EL (cell line): ENCODE measurements at regions not wholly inside any gene's neighbourhood (a gene's known extent, or its start where the extent isn't known, plus 50 kb on each side); places are given as distances from the start of the nearest gene placed in this dataset.
A peak's percentile ranks its signal among the peaks of the same experiment; 100 is the strongest.

Experiments used
- DNase-seq: peaks from one replicate; pipeline ENCODE4 v3.0.0-alpha.2; 2016

DNA sequence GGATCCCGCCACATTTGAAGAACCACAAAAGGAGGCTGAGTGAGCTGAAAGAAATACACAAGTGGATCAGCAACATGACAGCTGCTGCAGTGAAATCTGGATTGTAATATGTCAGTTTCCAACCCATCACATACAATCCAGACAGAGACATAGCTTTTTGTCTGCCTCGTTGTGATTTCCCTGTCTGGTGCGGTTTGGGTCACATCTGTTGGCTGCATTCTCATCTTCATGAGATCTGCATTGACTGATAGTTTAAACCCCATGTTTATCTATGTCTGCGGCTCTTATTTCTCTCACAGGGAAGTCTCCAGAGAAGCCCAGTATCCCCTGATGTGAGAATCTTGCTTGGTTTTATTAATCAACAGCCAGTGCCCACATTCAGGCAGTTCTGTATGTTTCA, 403.1 kb upstream of the ZNF608 start:
- DNase-seq = no peak

DNA sequence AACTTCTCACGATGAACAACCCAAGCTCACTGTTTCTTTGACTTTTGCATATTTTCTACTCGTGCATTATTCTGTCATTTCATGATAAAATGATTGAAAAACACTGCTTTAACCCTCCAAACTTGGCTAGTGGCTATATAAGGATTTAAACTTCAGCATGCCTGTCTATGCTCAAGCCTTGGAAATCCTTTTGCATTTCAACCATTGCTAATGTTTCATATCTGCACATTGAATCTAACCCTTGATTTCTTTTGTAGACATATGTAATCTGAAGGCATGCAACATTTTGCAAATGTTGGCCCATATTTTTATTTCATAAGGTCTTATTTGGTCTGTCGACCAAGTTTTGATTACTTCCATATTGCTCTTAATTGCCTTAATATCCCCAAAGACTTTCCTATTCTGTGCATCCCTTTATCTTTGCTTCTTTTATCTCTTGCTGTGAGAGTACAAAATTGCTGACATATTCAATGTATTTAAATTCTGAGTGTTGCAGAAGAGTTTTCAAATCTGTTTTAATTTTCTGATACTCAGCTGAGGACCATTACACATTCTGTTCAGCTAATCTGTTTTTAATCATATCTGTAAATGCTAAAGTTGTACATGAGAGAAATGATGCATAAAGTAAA, 403.7 kb upstream of the ZNF608 start:
- DNase-seq = no peak

DNA sequence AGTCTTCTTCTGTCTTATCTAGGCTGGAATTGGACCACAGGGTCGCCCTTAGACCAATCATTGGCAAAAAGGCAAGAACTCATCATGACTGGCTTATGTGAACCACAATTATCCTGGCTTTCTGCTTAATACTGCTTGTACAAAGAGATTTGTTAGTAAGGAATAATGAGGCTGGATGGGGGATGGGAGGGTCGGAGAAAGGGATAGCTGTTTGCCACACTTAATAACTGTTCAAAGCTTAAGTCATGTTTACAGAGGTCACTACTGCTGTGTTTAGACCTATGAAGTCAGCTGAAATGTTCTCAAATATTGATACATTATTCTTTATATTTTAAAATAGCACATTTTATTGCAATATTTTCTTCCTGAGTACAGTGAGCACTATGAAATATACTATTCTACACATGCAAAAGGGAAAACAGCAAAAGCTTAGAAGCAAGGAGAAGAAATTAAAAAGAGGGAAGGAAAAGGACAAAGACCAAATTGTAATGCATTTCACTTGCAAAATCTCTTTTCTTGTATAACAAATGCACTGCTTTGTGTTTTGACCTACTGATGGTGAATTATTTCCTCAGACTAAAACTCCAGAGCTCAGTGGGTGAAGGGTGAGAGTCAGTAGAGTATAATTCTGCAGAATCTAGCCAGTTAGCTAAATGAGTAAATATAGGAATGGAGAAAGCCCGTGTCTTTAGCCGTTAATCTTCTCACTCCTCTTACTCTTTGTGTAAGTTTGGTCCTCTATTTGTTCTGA, 404.9 kb upstream of the ZNF608 start:
- no peak for DNase-seq

DNA sequence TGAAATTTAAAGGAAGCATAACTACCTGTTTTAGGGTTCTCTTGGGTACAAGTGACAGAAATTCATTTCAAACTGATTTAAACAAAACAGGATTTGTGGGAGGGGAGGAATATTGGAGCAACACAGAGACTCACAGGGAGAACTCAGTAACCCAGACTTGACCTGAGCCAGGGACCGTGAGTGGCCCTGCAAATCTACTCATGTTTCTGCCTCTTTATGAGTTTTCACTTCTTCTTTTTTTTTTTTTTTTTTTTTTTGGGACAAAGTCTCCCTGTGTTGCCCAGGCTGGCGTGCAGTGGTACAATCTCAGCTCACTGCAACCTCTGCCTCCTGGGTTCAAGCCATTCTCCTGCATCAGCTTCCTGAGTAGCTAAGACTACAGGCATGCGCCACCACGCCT, 405.6 kb upstream of the ZNF608 start:
- DNase-seq = no peak

DNA sequence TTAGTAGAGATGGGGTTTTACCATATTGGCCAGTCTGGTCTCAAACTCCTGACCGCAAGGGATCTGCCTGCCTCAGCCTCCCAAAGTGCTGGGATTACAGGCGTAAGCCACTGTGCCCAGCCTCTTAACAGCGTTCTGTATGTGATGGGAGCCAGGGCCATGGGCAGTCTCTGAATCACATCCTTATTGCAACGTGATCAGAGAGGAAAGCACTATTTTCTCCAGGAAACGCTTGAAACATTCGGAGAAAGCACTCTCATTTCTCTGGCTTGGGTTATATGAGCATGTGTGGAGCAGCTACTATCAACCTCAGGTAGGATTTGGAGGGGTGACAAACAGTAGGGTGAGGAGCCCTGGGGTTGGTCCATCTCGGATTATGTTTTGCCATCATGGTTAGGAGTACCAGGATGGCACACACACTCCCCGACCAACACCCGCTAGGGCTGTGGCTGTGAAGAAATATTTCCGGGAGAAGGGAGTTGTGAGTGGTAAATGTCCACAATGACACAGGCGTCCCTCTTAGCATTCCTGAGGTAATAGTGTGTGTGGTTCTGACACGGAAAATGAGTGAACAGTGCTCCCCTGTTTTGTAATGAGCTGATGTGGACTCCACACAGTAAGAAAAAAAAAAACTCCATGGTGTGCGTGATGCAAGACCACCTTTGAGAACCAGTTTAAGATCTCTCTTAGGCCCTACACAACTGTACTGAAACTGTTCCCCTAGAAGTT, 406.2 kb upstream of the ZNF608 start:
- no peak for DNase-seq

DNA sequence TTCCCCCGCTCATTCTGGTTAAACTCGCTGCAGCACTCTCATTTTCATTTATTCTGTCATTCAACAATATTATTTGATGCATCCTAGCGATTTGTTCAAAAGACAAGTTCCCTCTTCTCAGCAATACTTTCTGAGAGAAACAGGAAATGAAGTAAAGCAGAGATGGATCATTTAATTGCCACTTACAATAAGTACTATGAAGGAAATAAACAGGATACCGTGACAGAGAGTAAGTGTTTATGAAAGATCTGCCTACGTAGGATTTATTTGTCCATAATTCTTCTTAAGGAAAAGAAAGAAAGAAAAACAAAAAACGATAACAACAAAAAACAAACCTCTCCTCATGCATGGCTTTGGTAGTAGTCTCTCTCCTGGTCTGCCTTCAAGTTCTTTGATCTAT, 406.8 kb upstream of the ZNF608 start:
- DNase-seq = no peak

DNA sequence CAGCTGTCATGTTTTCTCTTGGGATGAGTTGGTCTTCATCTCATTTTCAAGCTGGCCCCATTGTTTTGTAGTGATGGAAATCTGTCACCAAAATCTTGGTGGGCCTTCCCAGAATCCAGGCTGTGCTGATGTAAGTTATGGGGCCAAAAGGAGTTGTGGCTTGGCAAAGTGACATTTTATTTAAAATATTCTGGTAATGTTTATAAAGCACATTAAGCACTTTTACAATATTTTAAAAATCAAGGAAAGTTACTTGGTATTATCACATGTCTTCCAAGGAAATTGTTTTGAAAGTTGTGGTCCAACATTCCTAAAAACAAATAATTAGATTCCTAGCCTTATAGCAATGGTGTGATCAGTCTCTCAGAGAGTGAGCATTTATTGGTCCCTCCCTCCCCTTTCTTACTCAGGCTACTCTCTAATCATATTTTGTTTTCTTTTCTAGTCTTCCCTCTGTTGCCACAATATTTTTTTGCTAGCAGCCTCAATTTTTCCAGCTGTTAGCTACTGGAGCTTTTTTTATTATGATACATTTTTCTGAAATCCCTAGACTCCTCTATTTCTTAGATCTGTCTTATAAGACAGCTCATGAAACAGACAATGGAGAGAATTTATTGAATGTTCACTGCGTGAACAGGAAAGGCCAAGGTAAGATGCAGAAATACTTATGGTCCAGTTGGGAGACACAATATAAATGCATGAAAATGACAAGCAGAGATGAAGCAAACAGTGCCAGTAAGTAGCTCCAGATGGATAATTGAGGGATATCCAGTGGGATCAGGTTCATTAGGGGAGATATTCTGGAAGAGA, 408.1 kb upstream of the ZNF608 start:
- DNase-seq = peak; percentile 18

DNA sequence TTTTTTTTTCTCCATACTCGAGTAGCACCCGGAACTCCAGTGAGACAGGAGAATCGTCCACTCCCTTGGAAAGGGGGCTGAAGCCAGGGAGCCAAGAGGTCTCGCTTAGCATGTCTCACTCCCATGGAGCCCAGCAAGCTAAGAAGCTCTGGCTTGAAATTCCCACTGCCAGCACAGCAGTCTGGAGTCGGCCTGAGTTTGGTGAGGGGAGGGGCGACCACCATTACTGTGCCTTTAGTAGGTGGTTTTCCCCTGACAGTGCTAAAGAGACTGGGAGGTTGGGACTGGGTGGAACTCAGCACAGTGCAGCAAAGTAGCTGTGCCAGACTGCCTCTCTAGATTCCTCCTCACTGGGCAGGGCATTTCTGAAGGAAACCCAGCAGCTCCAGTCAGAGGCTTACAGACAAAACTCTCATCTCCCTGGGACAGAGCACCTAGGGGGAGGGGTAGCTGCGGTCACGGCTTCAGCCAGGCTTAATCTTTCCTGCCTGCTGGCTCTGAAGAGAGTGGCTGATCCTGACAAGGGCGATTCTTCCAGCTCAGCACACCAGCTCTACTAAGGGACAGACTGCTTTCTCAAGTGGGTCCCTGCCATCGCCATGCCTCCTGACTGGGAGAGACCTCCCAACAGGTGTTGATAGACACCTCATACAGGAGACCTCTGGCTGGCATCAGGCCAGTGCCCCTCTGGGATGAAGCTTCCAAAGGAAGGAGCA, 414.5 kb upstream of the ZNF608 start:
- DNase-seq = peak; percentile 10

DNA sequence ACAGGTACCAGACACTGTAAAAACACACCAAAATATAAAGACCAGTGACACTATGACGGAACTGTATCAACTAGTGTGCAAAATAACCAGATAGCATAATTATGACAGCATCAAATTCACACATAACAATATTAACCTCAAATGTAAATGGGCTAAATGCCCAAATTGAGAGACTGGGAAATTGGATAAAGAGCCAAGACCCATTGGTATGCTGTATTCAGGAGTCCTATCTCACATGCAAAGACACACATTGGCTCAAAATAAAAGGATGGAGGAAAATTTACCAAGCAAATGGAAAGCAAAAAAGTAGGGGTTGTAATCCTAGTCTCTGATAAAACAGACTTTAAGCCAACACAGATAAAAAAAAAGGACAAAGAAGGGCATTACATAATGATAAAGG, 416.3 kb upstream of the ZNF608 start:
- no peak for DNase-seq

DNA sequence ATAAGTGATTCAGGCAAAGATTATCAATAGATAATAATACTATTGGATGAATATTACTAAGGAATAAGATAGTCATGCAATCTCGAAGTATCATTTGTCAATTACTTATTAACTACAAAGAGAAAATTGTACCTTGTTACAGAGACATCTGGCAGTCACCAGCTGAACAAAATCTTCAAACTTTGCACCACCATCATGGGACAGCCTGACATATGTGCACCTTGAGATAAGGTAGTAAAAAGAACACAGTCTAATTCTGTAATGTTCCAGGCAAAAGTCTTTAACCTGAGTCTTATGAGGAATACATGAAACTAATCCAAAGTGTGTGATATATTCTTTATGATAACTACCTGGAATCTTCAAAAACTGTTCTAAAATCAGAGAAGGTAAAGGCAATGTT, 423.0 kb upstream of the ZNF608 start:
- DNase-seq = no peak

DNA sequence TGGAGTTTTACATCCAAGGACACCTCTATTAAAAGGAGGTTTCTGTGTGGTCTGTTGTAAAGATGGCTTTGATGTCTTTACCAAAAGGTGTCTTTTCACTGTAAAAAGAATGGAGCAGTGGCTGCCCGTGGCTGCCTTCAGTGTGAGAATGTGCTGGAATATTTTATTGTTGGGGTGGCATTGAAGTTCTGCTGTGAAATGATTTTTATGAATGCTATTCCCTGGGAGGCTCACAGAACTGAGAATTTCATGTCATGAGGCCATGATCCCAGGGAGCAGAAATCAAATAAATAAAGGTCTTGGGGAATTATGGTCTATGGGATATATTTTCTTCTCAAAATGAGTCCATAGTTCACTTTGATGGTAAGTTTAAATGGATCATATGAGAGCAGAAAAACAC, 425.2 kb upstream of the ZNF608 start:
- no peak for DNase-seq

DNA sequence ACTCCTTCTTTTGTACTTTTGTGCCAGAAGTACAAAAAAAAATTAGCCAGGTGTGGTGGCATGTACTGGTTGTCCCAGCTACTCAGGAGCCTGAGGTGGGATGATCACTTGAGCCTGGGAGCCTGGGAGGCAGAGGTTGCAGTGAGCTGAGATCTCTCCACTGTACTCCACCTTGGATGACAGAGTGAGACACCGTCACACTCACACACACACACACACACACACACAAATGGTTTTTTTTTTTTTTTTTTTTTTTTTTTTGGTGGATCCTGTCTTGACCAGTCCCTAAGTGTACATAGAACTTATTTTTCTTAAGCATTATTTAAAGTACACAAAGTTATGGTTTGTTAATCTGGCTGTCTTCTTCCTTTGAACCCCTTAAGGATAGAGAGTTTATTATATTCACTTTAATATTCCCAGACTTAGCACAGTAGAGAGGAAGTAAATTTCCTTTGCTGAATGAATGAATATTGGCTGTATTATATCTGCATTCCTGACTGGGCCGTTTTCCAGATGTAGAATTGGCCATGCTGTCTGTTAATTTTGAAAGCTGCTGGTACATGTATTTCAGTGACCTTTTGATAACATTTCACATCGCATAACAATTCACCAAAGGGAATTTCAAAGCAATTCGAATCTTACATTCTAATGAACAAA, 429.0 kb upstream of the ZNF608 start:
- no peak for DNase-seq

DNA sequence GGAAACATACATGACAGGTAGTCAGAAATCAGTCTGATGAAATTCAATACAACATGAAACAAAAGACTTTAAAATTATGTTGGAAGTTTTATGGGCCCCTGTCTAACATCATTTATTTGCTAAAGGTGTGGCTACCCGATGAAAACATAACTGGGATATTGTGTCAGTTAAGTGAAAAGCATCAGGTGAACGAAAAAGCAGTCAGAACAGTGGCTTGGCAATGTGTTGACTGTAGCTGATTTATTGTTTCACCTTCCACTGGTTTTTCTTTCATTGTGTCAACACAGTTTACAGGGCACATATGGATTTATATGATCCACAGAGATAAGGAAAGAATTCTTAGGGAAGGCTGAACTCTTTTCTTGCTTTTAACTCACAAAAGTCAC, 429.6 kb upstream of the ZNF608 start:
- DNase-seq = no peak

DNA sequence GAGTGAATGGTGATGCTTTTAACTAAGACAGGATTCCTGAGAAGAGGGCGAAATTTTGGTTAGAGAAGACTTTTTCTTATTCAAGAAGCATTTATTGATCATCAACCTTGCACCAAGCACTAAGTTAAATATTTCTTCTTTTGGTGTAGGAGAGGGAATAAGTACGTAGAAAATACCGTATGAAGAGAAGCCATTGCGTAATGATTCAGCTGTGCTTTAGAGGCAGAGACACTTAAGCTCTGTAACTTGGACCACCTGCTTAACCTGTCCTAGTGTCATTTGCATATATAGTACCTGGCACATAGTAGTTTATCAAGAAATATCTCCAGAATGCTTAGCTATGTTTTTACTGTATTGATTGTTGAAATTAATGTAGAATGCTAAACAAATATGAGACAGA, 430.9 kb upstream of the ZNF608 start:
- no peak for DNase-seq

DNA sequence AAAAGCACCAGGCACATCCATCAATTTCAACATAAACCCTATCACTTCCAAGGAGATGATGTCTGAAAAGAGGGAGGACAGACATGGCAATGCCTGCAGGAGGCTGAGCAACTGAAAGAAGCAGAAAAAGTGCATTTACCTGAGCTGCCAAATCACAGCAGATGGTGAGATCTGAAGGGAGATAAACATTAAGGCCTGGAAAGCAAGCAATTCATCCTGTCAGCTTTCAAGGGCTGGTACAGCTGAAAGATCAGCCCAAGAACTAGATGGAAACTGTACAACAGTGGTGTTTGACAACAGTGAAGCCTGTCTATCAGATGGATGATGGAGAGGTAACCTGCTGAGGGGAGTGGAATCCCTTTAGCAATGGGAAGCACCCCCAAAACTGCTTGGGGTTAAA, 433.2 kb upstream of the ZNF608 start:
- DNase-seq = no peak

DNA sequence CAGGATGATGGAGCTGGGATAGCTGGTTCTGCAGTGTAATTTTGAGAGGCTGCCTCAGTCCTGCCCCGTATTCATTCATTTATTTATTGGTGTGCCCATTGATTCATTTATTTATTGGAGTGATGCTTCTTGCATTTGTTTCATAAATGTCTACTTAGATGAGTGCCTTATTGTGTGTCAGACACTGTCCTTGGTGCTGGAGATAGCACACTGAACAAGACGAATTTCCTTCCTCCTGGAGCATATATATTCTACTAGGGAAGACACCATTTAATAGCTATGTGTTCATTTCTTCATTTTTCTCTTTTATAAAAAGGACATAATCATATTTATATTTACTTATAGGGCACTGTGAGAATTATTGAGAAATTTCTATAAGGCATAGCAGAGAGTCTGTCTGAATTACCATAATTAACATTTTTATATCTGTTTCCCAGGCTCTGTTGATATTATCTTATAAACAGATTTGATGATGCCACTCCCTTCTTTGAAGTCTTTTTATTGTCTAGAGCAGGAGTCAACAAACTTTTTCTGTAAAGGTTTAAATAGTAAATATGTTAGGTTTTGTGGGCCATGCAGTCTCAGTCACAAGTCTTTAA, 433.9 kb upstream of the ZNF608 start:
- no peak for DNase-seq

DNA sequence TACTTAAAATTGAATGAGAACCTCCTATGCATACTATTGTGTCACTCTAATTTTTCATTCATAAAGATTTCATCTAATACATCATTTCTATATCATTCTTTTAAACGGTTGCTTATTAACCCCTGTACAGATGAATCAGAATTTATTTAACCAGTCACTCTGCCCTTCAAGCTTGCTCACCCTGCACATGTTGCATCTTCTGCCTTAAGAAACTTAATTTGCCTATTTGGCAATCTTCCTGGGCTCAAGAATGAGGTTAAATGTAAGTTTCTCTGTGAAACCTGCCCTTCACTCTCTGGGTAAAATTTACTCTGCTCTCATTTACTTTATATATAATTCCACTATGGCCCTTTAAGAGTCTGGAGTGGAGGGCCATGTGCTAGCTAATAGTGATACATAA, 434.7 kb upstream of the ZNF608 start:
- DNase-seq = no peak

DNA sequence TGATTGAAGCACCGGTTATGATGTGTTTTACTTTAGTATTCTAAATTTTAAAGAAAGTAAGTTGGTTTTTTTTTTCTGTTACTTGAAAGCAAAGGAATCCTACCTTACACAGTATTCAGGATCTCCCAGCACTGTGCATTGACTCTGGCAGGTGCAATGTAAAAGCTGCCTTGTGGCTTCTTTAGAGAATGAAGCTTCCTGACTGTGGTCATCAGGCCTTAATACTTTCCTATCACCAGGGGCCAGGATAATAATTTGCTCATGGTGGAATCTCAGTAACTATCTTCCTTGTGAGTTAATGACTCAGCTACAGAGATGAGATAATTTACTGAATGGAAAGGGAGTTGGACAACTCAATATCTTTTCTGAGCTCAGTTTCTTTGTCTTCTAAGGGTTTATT, 435.5 kb upstream of the ZNF608 start:
- DNase-seq = no peak

DNA sequence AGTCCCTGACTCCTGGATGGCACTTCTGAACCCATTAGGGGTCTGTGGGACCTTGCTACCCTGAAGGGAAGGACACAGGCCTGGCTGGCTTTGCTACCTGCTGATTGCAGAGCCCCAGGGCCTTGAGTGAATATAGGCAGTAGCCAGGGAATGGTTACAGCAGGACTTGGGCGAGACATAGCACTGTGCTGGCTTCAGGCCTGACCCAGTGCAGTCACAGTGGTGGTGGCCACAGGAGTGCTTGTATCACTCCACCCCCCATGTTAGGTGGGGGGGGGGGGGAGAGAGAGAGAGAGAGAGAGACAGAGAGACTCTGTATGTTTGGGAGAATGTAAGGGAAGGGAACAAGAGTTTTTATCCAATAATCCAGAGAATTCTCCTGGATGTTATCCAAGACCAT, 439.3 kb upstream of the ZNF608 start:
- no peak for DNase-seq

DNA sequence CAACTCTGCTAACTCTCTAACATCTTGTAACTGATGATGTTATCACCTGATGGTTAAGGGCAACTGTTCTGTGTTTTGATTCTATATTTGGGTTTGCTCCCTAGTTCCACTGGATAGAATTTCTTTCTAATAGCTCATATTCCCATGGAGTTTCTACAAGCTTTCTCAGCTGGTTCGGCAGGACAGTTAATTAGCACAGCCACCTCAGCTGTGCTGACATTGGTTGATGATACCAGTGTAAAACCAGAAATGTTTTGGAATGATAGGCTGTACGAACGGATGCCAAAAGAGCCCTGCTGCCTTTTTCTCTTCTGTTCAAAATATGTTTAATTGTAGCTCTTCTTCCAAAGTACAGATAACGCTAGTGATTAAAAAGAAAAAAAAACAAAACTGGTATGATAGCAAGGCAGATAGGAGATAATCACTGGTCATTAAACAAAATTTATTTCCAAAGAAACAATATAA, 440.5 kb upstream of the ZNF608 start:
- no peak for DNase-seq

DNA sequence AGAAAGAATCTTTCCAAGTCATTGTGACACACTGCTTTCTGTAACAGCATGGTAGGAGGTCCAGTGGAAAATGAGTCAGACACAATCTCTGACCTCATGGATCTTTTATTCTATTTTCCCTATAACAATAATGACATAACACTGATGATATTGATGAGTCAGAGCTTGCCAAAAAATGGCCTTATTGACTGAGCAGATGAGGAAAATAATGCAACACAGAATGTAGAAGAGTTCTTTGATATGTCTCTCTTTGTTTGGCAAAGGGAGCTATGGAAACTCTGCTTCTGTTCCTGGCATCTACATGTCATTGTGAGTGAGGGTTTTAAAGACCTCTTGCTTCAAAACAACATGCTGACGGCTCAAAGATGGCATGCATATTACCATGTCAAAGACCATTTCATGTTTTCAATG, 443.1 kb upstream of the ZNF608 start:
- DNase-seq = peak; percentile 39
